GM23338 (cell line): ENCODE measurements at regions not wholly inside any gene's neighbourhood (a gene's known extent, or its start where the extent isn't known, plus 50 kb on each side); places are given as distances from the start of the nearest gene placed in this dataset.

Source experiments
- ATAC-seq: fragments of 200-7000 bp; cut with Tn5 transposase; 3 replicates; pipeline ENCODE4 v1.9.1; 2020
- DNase-seq: peaks from one replicate; pipeline ENCODE4 v3.0.0-alpha.2; 2015; ENCODE audit warnings: low spot score
- H2AFZ ChIP-seq: fragments of 200-600 bp; sonication (generic); 2 replicates; pipeline ENCODE4 v1.8.0; 2016; ENCODE audit warnings: antibody characterized with exemption, mild to moderate bottlenecking, moderate library complexity
- H3F3A ChIP-seq: fragments of 200-600 bp; sonication (generic); replicated peaks from 2 replicates; pipeline ENCODE4 v1.8.0; 2017; ENCODE audit warnings: antibody characterized with exemption, mixed run types, low read depth
- H3K27ac ChIP-seq: fragments of 200-600 bp; sonication (generic); 2 replicates; pipeline ENCODE4 v1.6.1; 2016; ENCODE audit warnings: low read depth
- H3K27me3 ChIP-seq: fragments of 200-600 bp; sonication (generic); 2 replicates; pipeline ENCODE4 v1.8.0; 2016; ENCODE audit warnings: mild to moderate bottlenecking, mixed run types, moderate library complexity; ENCODE audit not compliant: insufficient read depth
- H3K36me3 ChIP-seq: fragments of 200-600 bp; sonication (generic); 2 replicates; pipeline ENCODE4 v1.8.0; 2016; ENCODE audit warnings: mild to moderate bottlenecking; ENCODE audit not compliant: insufficient read depth
- H3K4me1 ChIP-seq: fragments of 200-600 bp; sonication (generic); 2 replicates; pipeline ENCODE4 v1.8.0; 2016; ENCODE audit warnings: mild to moderate bottlenecking, moderate library complexity; ENCODE audit not compliant: insufficient read depth
- H3K4me2 ChIP-seq: fragments of 200-600 bp; sonication (generic); 2 replicates; pipeline ENCODE4 v1.7.1; 2017; ENCODE audit warnings: mixed run types
- H3K4me3 ChIP-seq: fragments of 200-600 bp; sonication (generic); 2 replicates; pipeline ENCODE4 v1.6.1; 2016; ENCODE audit warnings: mixed run types
- H3K79me2 ChIP-seq: fragments of 200-600 bp; sonication (generic); replicated peaks from 2 replicates; pipeline ENCODE4 v1.8.0; 2017; ENCODE audit warnings: mild to moderate bottlenecking; ENCODE audit not compliant: insufficient read depth
- H3K9me2 ChIP-seq: fragments of 200-600 bp; sonication (generic); 2 replicates; pipeline ENCODE4 v1.8.0; 2017; ENCODE audit not compliant: insufficient read depth
- H4K20me1 ChIP-seq: fragments of 200-600 bp; sonication (generic); replicated peaks from 2 replicates; pipeline ENCODE4 v1.8.0; 2017; ENCODE audit warnings: mild to moderate bottlenecking; ENCODE audit not compliant: insufficient read depth
- H3K27ac Mint-ChIP-seq: 2 replicates; pipeline ENCODE4 v1.8.0; 2020; ENCODE audit warnings: inconsistent platforms, mild to moderate bottlenecking, moderate library complexity, mixed read lengths
- H3K27me3 Mint-ChIP-seq: 3 replicates; pipeline ENCODE4 v1.8.0; 2022; ENCODE audit warnings: low read depth, mild to moderate bottlenecking, moderate library complexity, mixed read lengths, inconsistent platforms; ENCODE audit not compliant: insufficient read depth, poor library complexity
- H3K36me3 Mint-ChIP-seq: 3 replicates; pipeline ENCODE4 v1.8.0; 2021; ENCODE audit warnings: low read depth, mild to moderate bottlenecking, inconsistent platforms, moderate library complexity, mixed read lengths
- H3K4me1 Mint-ChIP-seq: 3 replicates; pipeline ENCODE4 v1.8.0; 2020; ENCODE audit warnings: mild to moderate bottlenecking, inconsistent platforms, mixed read lengths
- H3K4me3 Mint-ChIP-seq: 3 replicates; pipeline ENCODE4 v1.8.0; 2021; ENCODE audit warnings: moderate library complexity, mild to moderate bottlenecking, inconsistent platforms, mixed read lengths
- H3K9me3 Mint-ChIP-seq: 3 replicates; pipeline ENCODE4 v1.8.0; 2020; ENCODE audit warnings: moderate library complexity, mild to moderate bottlenecking, inconsistent platforms, mixed read lengths
- POLR2AphosphoS5 ChIP-seq: IDR thresholded peaks from 2 replicates; pipeline ENCODE4 v1.6.1; 2016; ENCODE audit warnings: antibody characterized with exemption, low read depth
- REST ChIP-seq: IDR thresholded peaks from one replicate; pipeline ENCODE4 v1.6.1; 2018; ENCODE audit warnings: antibody characterized with exemption; ENCODE audit not compliant: unreplicated experiment
- STAT1 ChIP-seq: IDR thresholded peaks from one replicate; pipeline ENCODE4 v1.6.1; 2016; ENCODE audit warnings: antibody characterized with exemption; ENCODE audit not compliant: unreplicated experiment
- ZNF114 ChIP-seq: fragments of 250-450 bp; sonication (Bioruptor Pico); IDR thresholded peaks from 2 replicates; pipeline ENCODE4 v1.5.0; 2020; ENCODE audit warnings: mild to moderate bottlenecking, moderate library complexity
- ZNF331 ChIP-seq: fragments of 250-450 bp; sonication (Bioruptor Pico); IDR thresholded peaks from 2 replicates; pipeline ENCODE4 v1.5.0; 2020; ENCODE audit warnings: low read depth, mild to moderate bottlenecking, moderate library complexity
- ZNF462 ChIP-seq: fragments of 250-450 bp; sonication (Bioruptor Pico); IDR thresholded peaks from 2 replicates; pipeline ENCODE4 v1.5.0; 2020; ENCODE audit warnings: mild to moderate bottlenecking, moderate library complexity

- no peak overlapping the region for H3K4me3 Mint-ChIP-seq
- ATAC-seq (no peak), DNase-seq (no peak)
- H3K27me3 ChIP-seq, result no peaks in the 10 kb centered on the region
- no peak overlapping the region for H3K4me2 ChIP-seq
- no peaks in the 10 kb centered on the region for H3K79me2 ChIP-seq
- no peaks in the 10 kb centered on the region for H3K4me1 ChIP-seq
- no peaks in the 10 kb centered on the region for H3K36me3 ChIP-seq
- H3K9me2 ChIP-seq, result no peaks in the 10 kb centered on the region
- peaks cover 3% of the 10 kb centered on the region; the same call in 1 of the 3 replicates for H3K36me3 Mint-ChIP-seq
- TF ChIP-seq ZNF462 (CRISPR knock-in tag) (no peak), REST (no peak), ZNF114 (CRISPR knock-in tag) (no peak), STAT1 (no peak), POLR2AphosphoS5 (no peak), ZNF331 (CRISPR knock-in tag) (no peak)
- no peaks in the 10 kb centered on the region; the same call in 2 of the 3 replicates for H3K4me1 Mint-ChIP-seq
- no peak overlapping the region for H2AFZ ChIP-seq
- H3K27me3 Mint-ChIP-seq, result peaks cover 1% of the 10 kb centered on the region
- H3F3A ChIP-seq, result no peaks in the 10 kb centered on the region
- no peak overlapping the region for H3K27ac Mint-ChIP-seq
- H3K27ac ChIP-seq, result no peak overlapping the region
- peaks cover 5% of the 10 kb centered on the region; the same call in 1 of the 3 replicates for H3K9me3 Mint-ChIP-seq
- H4K20me1 ChIP-seq, result no peaks in the 10 kb centered on the region
- H3K4me3 ChIP-seq, result no peak overlapping the region
These were observed 1600.1 kb downstream of the DPP10 start for GRCh38 chr2:116042530-116042929.
